Activated CD8-positive, alpha-beta memory T cell treated with anti-CD3 and anti-CD28 coated beads, Interleukin-2, amount 50 U/mL, for 48 hours (primary cell): ENCODE measurements at regions not wholly inside any gene's neighbourhood (a gene's known extent, or its start where the extent isn't known, plus 50 kb on each side); places are given as distances from the start of the nearest gene placed in this dataset.
"Not testable (repeated sequence)": the region's sequence is repeated elsewhere in the genome, so short reads cannot be mapped to it uniquely, and the experiment has no call there.

Source experiments
- DNase-seq: peaks from one replicate; pipeline ENCODE4 v3.0.0-alpha.2; 2020

- no peak for DNase-seq
These were observed 54.0 kb downstream of the RFPL4B start for GRCh38 chr6:112401083-112401482.

- no peak for DNase-seq
These were observed 60.0 kb downstream of the RFPL4B start for GRCh38 chr6:112407101-112407590.

- DNase-seq = no peak
These were observed 61.4 kb downstream of the RFPL4B start for GRCh38 chr6:112408522-112408921.

- DNase-seq = no peak
These were observed 62.2 kb downstream of the RFPL4B start for GRCh38 chr6:112409311-112409710.

- no peak for DNase-seq
These were observed 66.7 kb downstream of the RFPL4B start for GRCh38 chr6:112413780-112414179.

GRCh38 chr6:112415366-112415765 is 68.2 kb downstream of the RFPL4B start:
- no peak for DNase-seq

GRCh38 chr6:112416866-112417265 is 69.7 kb downstream of the RFPL4B start:
- no peak for DNase-seq

- DNase-seq = not testable (repeated sequence)
These were observed 79.9 kb downstream of the RFPL4B start for GRCh38 chr6:112427011-112427410.

- no peak for DNase-seq
These were observed 80.4 kb downstream of the RFPL4B start for GRCh38 chr6:112427499-112427898.

- no peak for DNase-seq
These were observed 81.3 kb downstream of the RFPL4B start for GRCh38 chr6:112428477-112428876.

GRCh38 chr6:112429226-112429625 is 82.1 kb downstream of the RFPL4B start:
- DNase-seq = no peak

GRCh38 chr6:112431803-112432202 is 84.7 kb downstream of the RFPL4B start:
- no peak for DNase-seq

GRCh38 chr6:112432853-112433252 is 85.7 kb downstream of the RFPL4B start:
- DNase-seq = no peak

- no peak for DNase-seq
These were observed 86.3 kb downstream of the RFPL4B start for GRCh38 chr6:112433457-112433856.

- no peak for DNase-seq
These were observed 87.8 kb downstream of the RFPL4B start for GRCh38 chr6:112434896-112435435.

- no peak for DNase-seq
These were observed 89.9 kb downstream of the RFPL4B start for GRCh38 chr6:112437058-112437457.

GRCh38 chr6:112439010-112439409 is 91.9 kb downstream of the RFPL4B start:
- no peak for DNase-seq

GRCh38 chr6:112439432-112439831 is 92.3 kb downstream of the RFPL4B start:
- DNase-seq = no peak

GRCh38 chr6:112441607-112442006 is 94.5 kb downstream of the RFPL4B start:
- no peak for DNase-seq

- no peak for DNase-seq
These were observed 96.3 kb downstream of the RFPL4B start for GRCh38 chr6:112443179-112444065.

GRCh38 chr6:112448786-112449185 is 101.7 kb downstream of the RFPL4B start:
- DNase-seq = not testable (repeated sequence)

- DNase-seq = no peak
These were observed 103.5 kb downstream of the RFPL4B start for GRCh38 chr6:112450663-112451062.

GRCh38 chr6:112457886-112458285 is 110.8 kb downstream of the RFPL4B start:
- DNase-seq = no peak

- DNase-seq = no peak
These were observed 112.7 kb downstream of the RFPL4B start for GRCh38 chr6:112459758-112460304.
